ENCODE measurements at regions not wholly inside any gene's neighbourhood (a gene's known extent, or its start where the extent isn't known, plus 50 kb on each side); places are given as distances from the start of the nearest gene placed in this dataset.

DNA sequence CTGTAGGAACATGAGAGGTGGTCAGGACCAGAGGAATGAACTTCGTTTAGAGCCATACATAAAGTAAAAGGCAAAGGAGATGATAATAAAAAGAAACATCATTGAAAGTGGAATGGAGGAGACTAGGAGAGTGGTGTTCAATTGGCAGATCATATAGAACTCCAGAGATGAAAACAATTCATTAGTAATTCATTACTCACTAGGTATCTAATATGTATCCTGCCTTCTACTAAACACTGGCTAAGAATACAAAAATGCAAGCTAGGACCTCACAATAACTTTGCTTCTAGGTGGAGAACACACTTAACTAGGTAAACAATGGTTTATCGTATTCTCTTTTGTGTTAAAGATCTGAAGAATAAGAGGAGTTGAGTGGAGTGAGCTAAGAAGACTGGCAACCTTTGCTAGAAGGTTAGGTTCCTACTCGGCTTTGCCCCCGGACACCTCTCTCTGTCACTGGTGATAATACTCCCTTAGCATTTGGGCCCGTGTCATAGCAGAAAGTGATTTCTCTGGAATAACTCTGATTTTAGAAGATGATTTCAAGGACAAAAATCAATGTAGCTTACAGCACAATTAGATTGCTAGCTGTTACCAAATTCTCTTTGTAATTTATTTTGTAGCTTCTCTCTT, 88.6 kb upstream of the IFNE start:
- intact Hi-C loops (cut with micrococcal nuclease) = no loop called here
- Histone ChIP-seq H3K4me3 (no peak overlapping the region), H3K27me3 (ENCODE audit: low read depth) (peaks cover 55% of the 10 kb centered on the region), H3K9me3 (replicated peaks) (no peaks in the 10 kb centered on the region), H3K27ac (replicated peaks) (no peak overlapping the region), H3K4me1 (no peaks in the 10 kb centered on the region), H3K36me3 (no peaks in the 10 kb centered on the region)
- TF ChIP-seq, protein P1, sequence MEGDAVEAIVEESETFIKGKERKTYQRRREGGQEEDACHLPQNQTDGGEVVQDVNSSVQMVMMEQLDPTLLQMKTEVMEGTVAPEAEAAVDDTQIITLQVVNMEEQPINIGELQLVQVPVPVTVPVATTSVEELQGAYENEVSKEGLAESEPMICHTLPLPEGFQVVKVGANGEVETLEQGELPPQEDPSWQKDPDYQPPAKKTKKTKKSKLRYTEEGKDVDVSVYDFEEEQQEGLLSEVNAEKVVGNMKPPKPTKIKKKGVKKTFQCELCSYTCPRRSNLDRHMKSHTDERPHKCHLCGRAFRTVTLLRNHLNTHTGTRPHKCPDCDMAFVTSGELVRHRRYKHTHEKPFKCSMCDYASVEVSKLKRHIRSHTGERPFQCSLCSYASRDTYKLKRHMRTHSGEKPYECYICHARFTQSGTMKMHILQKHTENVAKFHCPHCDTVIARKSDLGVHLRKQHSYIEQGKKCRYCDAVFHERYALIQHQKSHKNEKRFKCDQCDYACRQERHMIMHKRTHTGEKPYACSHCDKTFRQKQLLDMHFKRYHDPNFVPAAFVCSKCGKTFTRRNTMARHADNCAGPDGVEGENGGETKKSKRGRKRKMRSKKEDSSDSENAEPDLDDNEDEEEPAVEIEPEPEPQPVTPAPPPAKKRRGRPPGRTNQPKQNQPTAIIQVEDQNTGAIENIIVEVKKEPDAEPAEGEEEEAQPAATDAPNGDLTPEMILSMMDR (IDR thresholded peaks at IDR 0.05; ENCODE audit: borderline replicate concordance) = no peak
- no peak for DNase-seq

DNA sequence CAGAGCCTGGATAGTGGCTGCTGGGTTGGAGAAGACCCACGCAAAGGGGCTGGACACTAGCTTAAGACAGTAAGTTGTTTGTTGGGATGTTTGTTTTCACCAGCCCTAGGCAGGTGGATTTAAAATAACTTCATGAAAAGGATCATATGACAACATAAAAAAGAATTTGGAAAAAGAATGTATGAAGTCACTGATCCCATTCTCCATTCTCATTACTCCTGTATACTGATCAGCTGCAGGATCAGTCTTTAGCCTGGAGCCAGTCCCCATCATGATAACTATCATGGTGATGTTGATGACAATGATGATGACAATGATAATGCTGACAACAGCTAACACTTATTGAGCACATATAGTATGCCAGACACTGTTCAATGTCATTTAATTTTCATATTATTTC, 92.1 kb upstream of the IFNE start:
- H3K4me3 ChIP-seq = no peak overlapping the region
- intact Hi-C loops (cut with micrococcal nuclease) = no loop called here
- no peaks in the 10 kb centered on the region for H3K9me3 ChIP-seq (replicated peaks)
- no peak overlapping the region for H3K27ac ChIP-seq (replicated peaks)
- TF ChIP-seq, protein P1 (IDR thresholded peaks at IDR 0.05; ENCODE audit: borderline replicate concordance) = no peak
- H3K36me3 ChIP-seq = no peaks in the 10 kb centered on the region
- no peaks in the 10 kb centered on the region for H3K4me1 ChIP-seq
- no peak for DNase-seq
- H3K27me3 ChIP-seq (ENCODE audit: low read depth) = peaks cover 22% of the 10 kb centered on the region

DNA sequence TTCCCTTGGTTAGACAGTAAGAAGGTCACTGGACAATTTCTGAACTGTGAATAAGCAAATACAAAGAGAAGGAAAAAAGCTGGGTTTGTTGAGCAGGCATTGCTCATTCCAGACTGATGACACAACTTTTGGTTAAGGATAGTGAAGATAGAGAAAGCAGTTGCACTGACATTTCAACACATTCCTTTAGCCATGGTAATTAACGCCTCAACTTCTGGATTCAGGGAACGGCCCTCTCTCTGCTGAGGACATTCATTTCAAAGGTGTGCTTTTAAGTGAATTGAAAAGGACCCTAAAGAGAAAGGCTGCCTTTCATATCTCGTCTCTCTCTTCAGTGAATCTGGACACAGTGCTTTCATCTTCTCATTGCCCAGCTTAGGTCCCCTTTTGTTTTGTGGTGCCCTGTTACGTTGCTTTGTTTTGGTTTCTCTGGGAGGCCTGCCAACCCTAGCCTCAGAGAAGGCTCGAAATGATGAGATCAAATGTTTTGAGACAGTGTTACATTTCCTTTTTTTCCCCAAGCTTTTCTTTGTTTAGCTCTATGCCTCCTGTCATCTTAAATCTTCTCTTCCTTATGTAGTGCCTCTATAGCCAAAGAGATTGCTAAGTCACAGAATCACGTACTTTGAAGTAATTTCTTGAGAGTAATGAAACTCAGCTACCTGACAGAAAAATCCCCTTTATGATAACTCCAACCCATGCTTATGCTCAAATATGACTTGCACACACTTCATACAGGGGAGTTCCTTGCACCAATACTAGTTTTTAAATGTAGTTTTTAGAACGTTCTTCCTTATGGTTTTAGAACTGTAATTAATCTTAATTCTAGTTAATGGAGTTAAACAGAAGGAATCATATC, 94.4 kb upstream of the IFNE start:
- DNase-seq = no peak

DNA sequence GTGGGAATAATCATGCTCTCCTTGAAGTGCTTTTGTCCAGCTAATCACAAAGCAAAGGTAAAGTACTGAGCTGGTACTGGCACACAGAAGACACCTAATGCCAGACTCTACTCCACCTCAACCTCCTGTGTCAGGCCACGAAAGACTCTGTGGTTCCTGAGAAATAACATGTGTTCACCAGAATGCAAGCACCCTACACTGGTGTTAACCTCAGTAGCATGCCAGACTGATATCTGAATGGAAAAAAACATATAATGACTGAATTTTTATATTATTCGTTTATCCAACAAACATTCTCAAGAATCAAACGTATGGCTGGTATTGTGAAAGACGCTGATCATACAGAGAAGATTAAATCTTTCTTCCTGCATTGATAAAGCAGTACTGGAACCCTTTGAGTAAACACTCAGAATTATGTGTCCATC, 97.1 kb upstream of the IFNE start:
- Histone ChIP-seq H3K27ac (replicated peaks) (no peak overlapping the region), H3K4me1 (no peaks in the 10 kb centered on the region), H3K36me3 (no peaks in the 10 kb centered on the region), H3K4me3 (no peak overlapping the region), H3K9me3 (replicated peaks) (no peaks in the 10 kb centered on the region), H3K27me3 (ENCODE audit: low read depth) (no peaks in the 10 kb centered on the region)
- TF ChIP-seq, protein P1 (IDR thresholded peaks at IDR 0.05; ENCODE audit: borderline replicate concordance) = no peak
- intact Hi-C loops (cut with micrococcal nuclease) = no loop called here
- no peak for DNase-seq

More for the DNA sequence above, 94.4 kb upstream of the IFNE start:
- Histone ChIP-seq H3K4me3 (no peak overlapping the region), H3K4me1 (no peaks in the 10 kb centered on the region), H3K36me3 (no peaks in the 10 kb centered on the region), H3K9me3 (replicated peaks) (no peaks in the 10 kb centered on the region), H3K27ac (replicated peaks) (no peak overlapping the region), H3K27me3 (ENCODE audit: low read depth) (peaks cover 6% of the 10 kb centered on the region)
- TF ChIP-seq, protein P1 (IDR thresholded peaks at IDR 0.05; ENCODE audit: borderline replicate concordance) = no peak
- intact Hi-C loops (cut with micrococcal nuclease) = no loop called here

DNA sequence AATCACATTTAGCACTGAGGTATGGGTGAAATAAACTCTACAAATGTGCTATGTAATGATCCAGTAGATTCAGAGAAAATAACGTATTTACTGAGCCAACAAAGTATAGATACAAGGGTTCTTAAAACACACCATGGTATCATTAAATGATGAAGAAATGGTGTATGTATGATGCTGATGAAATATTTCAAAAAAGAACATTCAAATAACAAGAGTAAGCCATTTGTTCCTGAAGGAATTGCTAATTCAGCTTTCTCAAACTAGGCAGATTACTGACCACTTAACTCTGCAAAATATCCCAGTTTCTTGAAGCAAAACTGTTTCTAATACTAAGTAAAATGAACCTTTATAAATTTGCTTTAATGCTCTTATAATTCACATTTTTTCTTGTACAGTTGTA, 97.6 kb upstream of the IFNE start:
- DNase-seq = no peak
- TF ChIP-seq, protein P1 (IDR thresholded peaks at IDR 0.05; ENCODE audit: borderline replicate concordance) = no peak
- Histone ChIP-seq H3K4me3 (no peak overlapping the region), H3K4me1 (no peaks in the 10 kb centered on the region), H3K9me3 (replicated peaks) (no peaks in the 10 kb centered on the region), H3K36me3 (no peaks in the 10 kb centered on the region), H3K27ac (replicated peaks) (no peak overlapping the region), H3K27me3 (ENCODE audit: low read depth) (no peaks in the 10 kb centered on the region)
- intact Hi-C loops (cut with micrococcal nuclease) = no loop called here
